EH (cell line): ENCODE measurements at regions not wholly inside any gene's neighbourhood (a gene's known extent, or its start where the extent isn't known, plus 50 kb on each side); places are given as distances from the start of the nearest gene placed in this dataset.
A peak's percentile ranks its signal among the peaks of the same experiment; 100 is the strongest.

Experiments
- DNase-seq: peaks from one replicate; pipeline ENCODE4 v3.0.0-alpha.2; 2015; ENCODE audit warnings: low read depth

DNA sequence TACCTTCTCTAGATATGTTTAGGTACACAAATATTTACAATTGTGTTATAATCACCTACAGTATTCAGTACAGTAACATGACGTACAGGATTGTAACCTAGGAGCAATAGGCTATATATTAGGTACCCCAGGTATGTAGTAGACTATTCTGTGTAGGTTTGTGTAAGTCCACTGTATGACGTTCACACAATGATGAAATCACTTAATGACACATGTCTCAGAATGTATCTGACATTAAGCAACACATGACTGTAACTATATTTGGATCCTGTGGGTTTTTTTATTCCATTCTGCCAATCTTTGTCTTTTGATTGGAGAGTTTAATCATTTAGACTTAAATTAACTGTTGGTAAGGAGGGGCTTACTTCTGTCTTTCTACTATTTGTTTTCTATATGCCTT, 52.1 kb downstream of the STYXL2 start:
- DNase-seq: no peak

GRCh38 chr1:167146903-167147539, 53.1 kb downstream of the STYXL2 start:
- DNase-seq: no peak

- DNase-seq: no peak
Measured at GRCh38 chr1:167148421-167148820, 54.5 kb downstream of the STYXL2 start.

DNA sequence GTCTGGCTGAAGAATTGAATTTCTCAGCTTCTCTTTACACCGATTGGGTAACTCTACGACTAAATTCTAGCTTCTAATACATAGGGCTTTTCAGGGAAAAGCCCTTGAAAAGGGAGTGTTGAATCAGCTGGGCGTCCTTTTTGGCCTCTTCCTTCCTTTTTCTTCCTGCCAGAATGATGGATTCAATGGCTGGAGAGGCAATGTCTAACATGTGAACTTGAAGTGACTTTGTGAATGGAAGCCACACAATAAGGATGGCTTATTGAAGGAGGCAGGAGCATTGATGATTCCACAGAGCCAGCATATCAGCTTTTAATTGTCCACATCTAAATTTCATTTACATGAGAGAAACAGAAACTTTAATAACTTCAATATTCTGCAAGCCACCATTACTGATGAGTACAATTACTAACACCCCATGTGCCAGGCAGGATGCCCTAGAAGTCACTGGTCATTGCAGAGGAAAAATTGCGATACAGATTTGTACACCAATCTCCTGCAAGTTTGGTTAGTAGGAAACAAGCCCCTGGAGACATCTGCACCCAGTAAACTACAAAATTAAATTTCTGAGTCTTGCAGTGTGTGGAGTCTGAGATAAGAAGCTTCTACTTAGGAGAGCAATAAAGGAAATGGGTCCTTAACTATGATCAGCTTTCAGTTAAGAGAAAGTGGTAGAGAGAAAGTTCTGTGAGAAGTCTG, 56.1 kb downstream of the STYXL2 start:
- no peak for DNase-seq

- no peak for DNase-seq
Measured at GRCh38 chr1:167150492-167150833, 56.6 kb downstream of the STYXL2 start.

GRCh38 chr1:167152192-167152876, 58.5 kb downstream of the STYXL2 start:
- no peak for DNase-seq

GRCh38 chr1:167156466-167156865, 62.6 kb downstream of the STYXL2 start:
- no peak for DNase-seq

- no peak for DNase-seq
Measured at GRCh38 chr1:167157114-167157513, 63.2 kb downstream of the STYXL2 start.

- DNase-seq: no peak
Measured at GRCh38 chr1:167158111-167158812, 62.4 kb upstream of the POU2F1 start.

DNA sequence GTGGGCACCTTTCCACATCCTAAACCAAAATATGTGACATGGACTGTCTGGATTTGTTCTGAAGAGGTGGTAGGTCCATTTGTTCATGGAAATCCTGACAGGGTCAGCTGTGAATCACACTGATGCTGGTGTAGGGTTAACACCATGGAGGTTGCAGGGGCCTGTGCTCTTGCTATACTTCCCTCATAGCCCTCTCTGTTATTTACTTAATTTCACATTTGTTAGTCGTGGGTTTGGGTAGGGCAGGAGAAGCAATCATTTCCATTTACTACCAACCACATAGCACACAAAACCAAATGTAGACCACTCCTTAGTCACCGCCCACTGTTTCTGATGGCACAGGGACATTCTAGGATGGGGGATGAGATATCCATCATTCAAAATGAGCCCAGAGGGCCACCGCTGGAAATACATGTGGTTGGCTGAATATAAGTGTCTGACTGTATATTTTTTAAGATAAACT, 61.8 kb upstream of the POU2F1 start:
- no peak for DNase-seq

DNA sequence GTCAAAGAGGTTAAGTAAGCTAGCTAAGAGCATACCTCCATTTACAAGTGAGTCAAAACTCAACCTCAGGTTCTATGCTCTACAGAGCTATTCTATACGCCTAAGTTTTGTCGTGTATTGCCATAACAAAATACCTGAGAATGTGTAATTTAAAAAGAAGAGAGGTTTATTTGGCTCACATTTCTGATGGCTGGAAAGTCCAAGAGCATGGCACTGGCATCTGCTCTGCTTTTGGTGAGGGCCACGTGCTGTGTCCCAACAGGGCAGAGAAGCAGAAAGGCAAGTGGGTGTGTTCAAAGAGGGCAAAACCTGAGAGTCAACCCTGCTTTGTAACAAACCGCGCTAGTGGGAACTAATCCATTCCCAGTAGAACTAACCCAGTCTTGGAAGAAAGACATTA, 60.9 kb upstream of the POU2F1 start:
- no peak for DNase-seq

GRCh38 chr1:167161242-167161641, 59.4 kb upstream of the POU2F1 start:
- no peak for DNase-seq

- DNase-seq: no peak
Measured at GRCh38 chr1:167161762-167162161, 58.9 kb upstream of the POU2F1 start.

- no peak for DNase-seq
Measured at GRCh38 chr1:167165219-167165618, 55.5 kb upstream of the POU2F1 start.

- DNase-seq: peak; percentile 18
Measured at GRCh38 chr1:167165948-167166689, 54.6 kb upstream of the POU2F1 start.

DNA sequence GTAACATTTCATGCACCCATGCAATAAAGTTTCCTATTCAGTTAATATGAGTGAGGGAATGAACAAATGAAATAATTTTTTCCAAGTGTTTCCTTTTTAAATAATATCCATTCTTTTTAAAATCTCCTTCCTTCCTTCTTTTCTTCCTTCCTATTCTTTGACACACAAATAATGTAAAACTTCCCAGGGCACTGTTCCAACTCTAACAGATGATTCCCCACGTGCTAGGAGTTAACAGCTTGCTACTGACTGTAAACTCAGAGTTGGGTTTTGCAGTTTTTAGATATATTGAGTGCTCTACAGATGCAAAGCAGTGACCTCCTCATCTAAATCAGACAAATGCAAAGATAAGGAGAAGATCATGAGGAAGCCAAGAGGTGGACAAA, 54.0 kb upstream of the POU2F1 start:
- no peak for DNase-seq

DNA sequence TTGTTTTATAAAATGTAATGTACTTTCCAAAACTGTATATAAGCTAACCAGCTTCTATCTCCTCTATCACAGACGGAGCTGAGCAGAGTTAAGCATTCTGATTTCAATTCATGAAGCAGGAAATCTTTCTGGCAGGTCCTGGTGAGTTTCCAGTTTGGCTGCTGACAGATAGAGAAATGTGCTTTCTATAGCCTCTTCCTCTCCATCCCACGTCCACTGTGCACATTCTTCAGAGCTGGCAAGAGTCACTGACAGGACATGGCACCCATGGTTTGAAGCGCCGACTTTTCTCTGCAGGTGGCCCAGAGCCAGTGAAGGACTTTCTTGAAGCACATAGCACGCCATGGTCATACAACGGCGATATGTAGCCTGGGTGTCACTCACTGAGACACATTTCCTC, 52.3 kb upstream of the POU2F1 start:
- DNase-seq: no peak

DNA sequence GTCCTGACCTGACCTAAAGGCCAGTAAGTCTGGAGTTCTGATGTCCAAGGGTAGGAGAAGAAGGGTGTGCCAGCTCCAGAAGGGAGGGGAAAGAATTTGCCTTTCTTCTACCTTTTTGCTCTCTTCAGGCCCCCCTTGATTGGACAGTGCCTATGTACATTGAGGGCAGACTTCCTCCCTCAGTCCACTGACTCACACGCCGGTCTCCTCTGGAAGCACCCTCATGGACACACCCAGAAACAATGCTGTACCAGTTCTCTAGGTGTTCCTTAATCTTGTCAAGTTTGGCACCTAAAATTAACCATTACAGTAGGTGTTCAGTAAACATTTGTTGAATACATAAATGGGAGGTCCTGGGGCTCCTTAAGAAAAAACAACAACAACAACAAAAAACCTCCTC, 51.0 kb upstream of the POU2F1 start:
- no peak for DNase-seq
